HG03064 (cell line): ENCODE measurements at regions not wholly inside any gene's neighbourhood (a gene's known extent, or its start where the extent isn't known, plus 50 kb on each side); places are given as distances from the start of the nearest gene placed in this dataset.

Experiments used
- ATAC-seq: cut with Tn5 transposase; IDR thresholded peaks from one replicate; pipeline ENCODE4 v1.9.1; 2021; ENCODE audit warnings: low read depth; ENCODE audit not compliant: unreplicated experiment

DNA sequence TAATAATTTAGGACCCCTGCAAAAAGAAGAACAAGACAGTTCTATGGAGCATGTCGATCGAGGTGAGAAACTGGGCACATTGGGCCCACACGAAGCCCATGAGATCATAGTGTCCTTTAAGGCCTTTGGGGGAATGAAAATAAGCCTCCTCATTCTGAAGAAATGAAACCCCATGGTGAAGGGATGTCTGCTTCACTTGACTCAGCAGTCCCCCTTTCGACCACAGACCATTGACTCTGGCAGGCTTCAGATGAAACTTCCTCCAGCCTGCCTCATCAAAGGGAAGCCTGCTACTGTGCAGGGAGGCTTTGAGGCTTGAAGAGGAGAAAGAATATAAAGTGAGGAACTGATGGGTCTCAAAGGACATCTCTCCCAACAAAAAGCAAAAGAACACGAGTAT, 144.2 kb upstream of the FBXL4 start:
- no peak for ATAC-seq

DNA sequence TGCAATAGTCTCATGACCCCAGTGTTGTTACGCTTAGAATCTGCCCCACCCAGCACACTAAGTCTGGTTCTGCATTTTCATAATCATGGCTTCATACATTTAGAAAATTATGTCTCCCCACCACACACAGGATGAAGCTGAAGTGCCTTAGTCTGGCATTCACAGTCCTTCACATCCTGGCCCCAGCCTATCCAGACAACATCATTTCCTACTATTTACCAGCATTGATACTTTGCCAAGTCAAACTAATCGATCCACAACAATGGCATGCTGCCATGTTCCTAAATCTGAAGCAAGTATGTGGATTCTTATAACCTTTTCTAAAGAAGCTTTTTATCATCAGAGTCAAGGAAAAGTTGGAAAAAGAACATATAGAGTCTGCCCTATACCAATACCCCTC, 132.4 kb upstream of the FBXL4 start:
- ATAC-seq, result no peak

GRCh38 chr6:99079058-99079457, 131.3 kb upstream of the FBXL4 start:
- ATAC-seq, result no peak

GRCh38 chr6:99073223-99073622, 125.5 kb upstream of the FBXL4 start:
- ATAC-seq, result no peak

GRCh38 chr6:99066044-99066443, 118.3 kb upstream of the FBXL4 start:
- no peak for ATAC-seq

GRCh38 chr6:99064834-99065233, 117.1 kb upstream of the FBXL4 start:
- ATAC-seq, result no peak

- ATAC-seq, result no peak
Measured at GRCh38 chr6:99036672-99037071, 88.9 kb upstream of the FBXL4 start.

GRCh38 chr6:99032396-99032795, 84.7 kb upstream of the FBXL4 start:
- ATAC-seq, result no peak

GRCh38 chr6:99031957-99032356, 84.2 kb upstream of the FBXL4 start:
- ATAC-seq, result no peak

DNA sequence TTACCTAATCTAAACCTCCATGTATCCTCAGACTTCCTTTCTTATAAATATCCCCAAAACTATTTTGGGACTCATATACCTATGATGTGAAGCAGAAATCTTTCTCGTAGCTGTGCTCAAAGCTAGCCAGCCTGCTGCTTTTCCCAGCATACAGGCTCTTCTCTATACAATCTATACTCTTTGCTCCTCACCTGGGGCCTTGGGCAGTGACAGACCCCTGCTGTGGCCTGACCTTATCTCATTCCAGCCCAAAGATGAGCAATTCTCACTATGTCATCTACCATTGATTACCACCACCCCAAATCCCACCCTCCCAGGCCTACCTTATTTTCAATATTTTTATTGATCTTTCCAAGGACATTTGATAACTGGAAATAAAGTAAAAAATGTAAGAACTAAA, 83.2 kb upstream of the FBXL4 start:
- no peak for ATAC-seq

- ATAC-seq, result no peak
Measured at GRCh38 chr6:99026135-99026534, 78.4 kb upstream of the FBXL4 start.

GRCh38 chr6:99024089-99024488, 76.3 kb upstream of the FBXL4 start:
- ATAC-seq, result no peak

- ATAC-seq, result no peak
Measured at GRCh38 chr6:99022039-99022609, 74.4 kb upstream of the FBXL4 start.

DNA sequence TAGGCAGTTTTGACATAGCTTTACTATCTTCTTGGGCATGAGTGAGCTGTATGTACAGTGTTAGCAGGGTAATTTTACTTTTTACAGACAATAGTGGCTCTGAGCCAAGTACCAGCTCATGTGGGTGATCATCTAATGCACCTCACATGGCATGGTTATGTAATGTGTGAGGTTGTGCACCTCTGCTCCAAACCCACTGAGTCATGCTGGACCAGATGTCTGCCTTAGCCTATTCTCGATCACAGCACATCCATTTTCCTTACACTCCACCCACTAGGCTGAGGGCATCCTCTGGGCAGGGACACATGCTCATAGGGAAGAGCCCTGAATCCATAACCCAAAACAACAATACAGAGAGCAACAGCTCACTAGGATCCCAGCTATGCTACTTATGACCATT, 71.6 kb upstream of the FBXL4 start:
- no peak for ATAC-seq

GRCh38 chr6:99017150-99017549, 69.4 kb upstream of the FBXL4 start:
- ATAC-seq, result no peak

GRCh38 chr6:99016355-99016754, 68.6 kb upstream of the FBXL4 start:
- ATAC-seq, result no peak

DNA sequence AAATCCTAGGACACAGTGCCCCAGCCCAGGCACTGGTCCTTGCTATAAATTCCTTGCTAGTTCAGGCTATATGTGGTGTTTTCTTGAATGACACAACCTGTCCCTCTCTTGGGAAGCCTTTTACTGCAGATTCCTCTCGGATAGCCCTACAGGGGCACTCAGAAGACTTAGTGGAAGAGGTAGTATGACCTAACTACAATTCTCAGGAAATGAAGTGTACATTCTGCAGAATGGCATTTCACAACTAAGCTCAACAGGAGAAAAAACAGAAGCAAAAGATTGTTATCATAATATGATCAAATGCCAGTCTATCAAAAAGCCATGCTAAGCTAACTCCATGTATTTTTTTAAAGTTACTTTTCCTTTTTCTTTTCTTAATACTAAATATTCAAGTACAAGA, 66.3 kb upstream of the FBXL4 start:
- ATAC-seq, result no peak

GRCh38 chr6:99013661-99014060, 65.9 kb upstream of the FBXL4 start:
- no peak for ATAC-seq

- no peak for ATAC-seq
Measured at GRCh38 chr6:99013145-99013544, 65.4 kb upstream of the FBXL4 start.

DNA sequence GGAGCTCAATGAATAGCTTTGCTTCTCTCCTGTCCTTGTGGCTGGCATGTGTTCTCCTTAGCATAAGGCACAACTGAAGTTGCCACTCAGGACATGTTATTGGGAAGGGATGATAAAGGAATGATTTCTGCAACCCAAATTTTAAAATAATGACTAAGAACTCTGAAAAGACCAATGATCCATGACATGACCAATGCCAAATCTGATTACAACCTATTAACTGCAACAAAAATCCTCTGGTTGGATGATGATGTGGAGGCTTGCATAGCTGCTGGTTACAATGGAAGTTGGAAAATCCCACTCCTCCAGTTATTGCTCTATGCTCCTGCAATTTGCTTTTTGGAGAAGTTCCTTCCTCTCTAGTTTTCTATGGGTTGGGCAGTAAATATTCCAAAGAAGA, 63.4 kb upstream of the FBXL4 start:
- ATAC-seq, result no peak

GRCh38 chr6:99002831-99003230, 55.1 kb upstream of the FBXL4 start:
- ATAC-seq, result no peak

DNA sequence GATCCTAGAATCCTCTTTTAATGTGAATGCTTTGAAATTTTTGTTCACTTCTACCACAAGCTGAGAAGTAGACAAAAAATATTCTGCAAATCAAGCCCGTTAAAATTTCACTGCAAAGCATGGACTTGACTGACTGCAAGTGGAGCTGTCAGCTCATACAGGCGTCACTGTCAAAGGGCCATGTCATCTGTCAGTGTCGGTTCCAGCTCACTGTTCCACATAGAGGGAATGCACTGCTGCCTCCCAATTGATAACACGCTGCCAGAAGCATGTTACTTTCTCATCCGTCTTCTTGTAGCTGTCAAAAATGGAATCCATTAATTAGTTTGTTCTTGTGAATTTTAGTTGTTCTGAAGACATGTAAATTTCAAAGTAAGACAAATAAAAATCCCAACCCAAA, 50.4 kb upstream of the FBXL4 start:
- ATAC-seq, result no peak
